Vagina (tissue), 2 donors: ENCODE measurements at regions not wholly inside any gene's neighbourhood (a gene's known extent, or its start where the extent isn't known, plus 50 kb on each side); places are given as distances from the start of the nearest gene placed in this dataset.
"Not testable (repeated sequence)": the region's sequence is repeated elsewhere in the genome, so short reads cannot be mapped to it uniquely, and the experiment has no call there.

Experiments
- CTCF ChIP-seq, 3 experiments: fragments of 450-650 bp in 2 of 3; fragments of 200-600 bp in 1 of 3; sonication (generic) in 1 of 3; IDR thresholded peaks; one replicate each; pipeline ENCODE4 v1.5.1; 2017 to 2019; ENCODE audit warnings: antibody characterized with exemption in 3 of 3, mild to moderate bottlenecking in 2 of 3, moderate library complexity in 2 of 3
- POLR2AphosphoS5 ChIP-seq, 2 donors: sonication (generic); formaldehyde crosslinking; IDR thresholded peaks; one replicate each; pipeline ENCODE4 v1.9.0; 2017; ENCODE audit warnings: antibody characterized with exemption in 2 of 2, mild to moderate bottlenecking in 2 of 2, low read depth in 1 of 2; ENCODE audit not compliant: insufficient read depth in 1 of 2

GRCh38 chr3:75431120-75431519, 233.0 kb upstream of the FRG2C start:
- TF ChIP-seq CTCF (IDR thresholded peaks at IDR 0.05); POLR2AphosphoS5 (IDR thresholded peaks at IDR 0.05; ENCODE audit: insufficient read depth in 1 of 2, low read depth in 1 of 2): not testable (repeated sequence)
